Dendritic cell treated with granulocyte-macrophage colony-stimulating factor and Interleukin-4, amounts not matched to agents 40 ng/mL and 50 ng/mL, for 4 days (primary cell): ENCODE measurements at regions not wholly inside any gene's neighbourhood (a gene's known extent, or its start where the extent isn't known, plus 50 kb on each side); places are given as distances from the start of the nearest gene placed in this dataset.

ENCODE experiments used
- H3K27ac Mint-ChIP-seq: one replicate; pipeline ENCODE4 v1.8.0; 2022; ENCODE audit warnings: mild to moderate bottlenecking, mixed read lengths
- H3K27me3 Mint-ChIP-seq: one replicate; pipeline ENCODE4 v1.8.0; 2022; ENCODE audit warnings: mild to moderate bottlenecking, mixed read lengths
- H3K36me3 Mint-ChIP-seq: one replicate; pipeline ENCODE4 v1.8.0; 2022; ENCODE audit warnings: low read depth, mixed read lengths
- H3K4me1 Mint-ChIP-seq: one replicate; pipeline ENCODE4 v1.8.0; 2022; ENCODE audit warnings: low read depth, mixed read lengths
- H3K4me3 Mint-ChIP-seq: one replicate; pipeline ENCODE4 v1.8.0; 2022; ENCODE audit warnings: mild to moderate bottlenecking, moderate library complexity, mixed read lengths
- H3K9me3 Mint-ChIP-seq: one replicate; pipeline ENCODE4 v1.8.0; 2022; ENCODE audit warnings: mixed read lengths
- intact Hi-C: fragments of 100-400 bp; cut with micrococcal nuclease; formaldehyde crosslinking; loops from one replicate; pipeline ENCODE4 v1.15.0; 2022

GRCh38 chr20:21609981-21610380 lies 95.5 kb upstream of the PAX1 start:
- Mint-ChIP-seq H3K27me3 (peaks cover 18% of the 10 kb centered on the region), H3K9me3 (peaks cover 11% of the 10 kb centered on the region), H3K36me3 (no peaks in the 10 kb centered on the region), H3K27ac (no peak overlapping the region), H3K4me1 (no peaks in the 10 kb centered on the region), H3K4me3 (no peak overlapping the region)
- intact Hi-C loops, result no loop called here

- intact Hi-C loops, result no loop called here
- Mint-ChIP-seq H3K4me3 (no peak overlapping the region), H3K27ac (no peak overlapping the region), H3K36me3 (no peaks in the 10 kb centered on the region), H3K27me3 (peaks cover 16% of the 10 kb centered on the region), H3K4me1 (no peaks in the 10 kb centered on the region), H3K9me3 (peaks cover 11% of the 10 kb centered on the region)
Observed at GRCh38 chr20:21609221-21609620, 95.4 kb upstream of the NKX2-2 start.

- Mint-ChIP-seq H3K4me3 (no peak overlapping the region), H3K4me1 (no peaks in the 10 kb centered on the region), H3K36me3 (no peaks in the 10 kb centered on the region), H3K27me3 (peaks cover 14% of the 10 kb centered on the region), H3K9me3 (peaks cover 11% of the 10 kb centered on the region), H3K27ac (no peak overlapping the region)
- intact Hi-C loops, result no loop called here
Observed at GRCh38 chr20:21608777-21609176, 94.9 kb upstream of the NKX2-2 start.

- Mint-ChIP-seq H3K27me3 (peaks cover 14% of the 10 kb centered on the region), H3K36me3 (no peaks in the 10 kb centered on the region), H3K4me1 (no peaks in the 10 kb centered on the region), H3K9me3 (peaks cover 17% of the 10 kb centered on the region), H3K4me3 (no peak overlapping the region), H3K27ac (no peak overlapping the region)
- intact Hi-C loops, result no loop called here
Observed at GRCh38 chr20:21607971-21608725, 94.3 kb upstream of the NKX2-2 start.

- Mint-ChIP-seq H3K27ac (no peak overlapping the region), H3K4me1 (no peaks in the 10 kb centered on the region), H3K27me3 (no peaks in the 10 kb centered on the region), H3K36me3 (no peaks in the 10 kb centered on the region), H3K9me3 (peaks cover 53% of the 10 kb centered on the region), H3K4me3 (no peak overlapping the region)
- intact Hi-C loops, result no loop called here
Observed at GRCh38 chr20:21601799-21602198, 87.9 kb upstream of the NKX2-2 start.

GRCh38 chr20:21586682-21587081 lies 72.8 kb upstream of the NKX2-2 start:
- Mint-ChIP-seq H3K4me1 (no peaks in the 10 kb centered on the region), H3K27ac (no peak overlapping the region), H3K4me3 (no peak overlapping the region), H3K27me3 (peaks cover 19% of the 10 kb centered on the region), H3K9me3 (no peaks in the 10 kb centered on the region), H3K36me3 (no peaks in the 10 kb centered on the region)
- intact Hi-C loops, result no loop called here

- intact Hi-C loops, result no loop called here
- Mint-ChIP-seq H3K27me3 (peaks cover 30% of the 10 kb centered on the region), H3K9me3 (no peaks in the 10 kb centered on the region), H3K4me1 (no peaks in the 10 kb centered on the region), H3K36me3 (no peaks in the 10 kb centered on the region), H3K4me3 (no peak overlapping the region), H3K27ac (no peak overlapping the region)
Observed at GRCh38 chr20:21583486-21584168, 69.8 kb upstream of the NKX2-2 start.

- no peaks in the 10 kb centered on the region for H3K36me3 Mint-ChIP-seq
- no peak overlapping the region for H3K27ac Mint-ChIP-seq
- intact Hi-C loops, result no loop called here
- H3K4me1 Mint-ChIP-seq, result no peaks in the 10 kb centered on the region
- no peaks in the 10 kb centered on the region for H3K9me3 Mint-ChIP-seq
- peaks cover 34% of the 10 kb centered on the region for H3K27me3 Mint-ChIP-seq
- H3K4me3 Mint-ChIP-seq, result no peak overlapping the region
Observed at GRCh38 chr20:21577551-21577950, 63.7 kb upstream of the NKX2-2 start.

GRCh38 chr20:21575981-21576740 lies 62.3 kb upstream of the NKX2-2 start:
- Mint-ChIP-seq H3K36me3 (no peaks in the 10 kb centered on the region), H3K27me3 (peaks cover 26% of the 10 kb centered on the region), H3K27ac (no peak overlapping the region), H3K4me3 (no peak overlapping the region), H3K4me1 (peaks cover 8% of the 10 kb centered on the region), H3K9me3 (no peaks in the 10 kb centered on the region)
- intact Hi-C loops, result no loop called here

GRCh38 chr20:21575167-21575566 lies 61.3 kb upstream of the NKX2-2 start:
- H3K9me3 Mint-ChIP-seq, result no peaks in the 10 kb centered on the region
- H3K36me3 Mint-ChIP-seq, result no peaks in the 10 kb centered on the region
- H3K27ac Mint-ChIP-seq, result no peak overlapping the region
- intact Hi-C loops, result no loop called here
- H3K27me3 Mint-ChIP-seq, result peaks cover 20% of the 10 kb centered on the region
- peaks cover 14% of the 10 kb centered on the region for H3K4me1 Mint-ChIP-seq
- no peak overlapping the region for H3K4me3 Mint-ChIP-seq

GRCh38 chr20:21574443-21574842 lies 60.6 kb upstream of the NKX2-2 start:
- no peaks in the 10 kb centered on the region for H3K36me3 Mint-ChIP-seq
- no peak overlapping the region for H3K27ac Mint-ChIP-seq
- intact Hi-C loops, result loop anchor here (5.0 kb wide), 2 partner anchors 337 to 737 kb away; no protein-coding TSS in a partner anchor
- H3K27me3 Mint-ChIP-seq, result peaks cover 26% of the 10 kb centered on the region
- no peaks in the 10 kb centered on the region for H3K9me3 Mint-ChIP-seq
- no peak overlapping the region for H3K4me3 Mint-ChIP-seq
- H3K4me1 Mint-ChIP-seq, result peaks cover 14% of the 10 kb centered on the region

GRCh38 chr20:21573259-21573658 lies 59.4 kb upstream of the NKX2-2 start:
- no peaks in the 10 kb centered on the region for H3K9me3 Mint-ChIP-seq
- intact Hi-C loops, result loop anchor here (2.0 to 5.0 kb wide), 3 partner anchors 336 to 736 kb away; no protein-coding TSS in a partner anchor
- H3K27ac Mint-ChIP-seq, result no peak overlapping the region
- peaks cover 35% of the 10 kb centered on the region for H3K27me3 Mint-ChIP-seq
- peaks cover 14% of the 10 kb centered on the region for H3K4me1 Mint-ChIP-seq
- H3K36me3 Mint-ChIP-seq, result no peaks in the 10 kb centered on the region
- no peak overlapping the region for H3K4me3 Mint-ChIP-seq

GRCh38 chr20:21571841-21572690 lies 58.2 kb upstream of the NKX2-2 start:
- H3K9me3 Mint-ChIP-seq, result no peaks in the 10 kb centered on the region

More at GRCh38 chr20:21571841-21572690, 58.2 kb upstream of the NKX2-2 start:
- Mint-ChIP-seq H3K27ac (no peak overlapping the region), H3K27me3 (peaks cover 40% of the 10 kb centered on the region), H3K36me3 (no peaks in the 10 kb centered on the region), H3K4me1 (peaks cover 14% of the 10 kb centered on the region), H3K4me3 (no peak overlapping the region)
- intact Hi-C loops, result loop anchor here (2.0 to 5.0 kb wide), 3 partner anchors 335 to 735 kb away; no protein-coding TSS in a partner anchor
